WERI-Rb-1 (cell line): ENCODE measurements at regions not wholly inside any gene's neighbourhood (a gene's known extent, or its start where the extent isn't known, plus 50 kb on each side); places are given as distances from the start of the nearest gene placed in this dataset.

Experiments used
- DNase-seq: peaks from one replicate; pipeline ENCODE4 v3.0.0-alpha.2; 2020
- H3K27ac ChIP-seq: fragments of 250-450 bp; sonication (Bioruptor Pico); 2 replicates; pipeline ENCODE4 v1.5.1; 2020; ENCODE audit warnings: mild to moderate bottlenecking, moderate library complexity
- H3K27me3 ChIP-seq: fragments of 250-450 bp; sonication (Bioruptor Pico); 2 replicates; pipeline ENCODE4 v1.5.1; 2021; ENCODE audit warnings: mild to moderate bottlenecking, low read depth, moderate library complexity; ENCODE audit not compliant: insufficient read depth, severe bottlenecking
- H3K36me3 ChIP-seq: fragments of 250-450 bp; sonication (Bioruptor Pico); 2 replicates; pipeline ENCODE4 v1.5.1; 2020; ENCODE audit warnings: mild to moderate bottlenecking, moderate library complexity
- H3K4me3 ChIP-seq: 2 replicates; pipeline ENCODE4 v1.5.1; 2011; ENCODE audit warnings: low read depth, mild to moderate bottlenecking, control low read depth, low read length
- H3K9me3 ChIP-seq: fragments of 250-450 bp; sonication (Bioruptor Pico); 2 replicates; pipeline ENCODE4 v1.5.1; 2021; ENCODE audit warnings: mild to moderate bottlenecking, moderate library complexity; ENCODE audit not compliant: severe bottlenecking
- TF ChIP-seq, protein P1 (sequence below): IDR thresholded peaks from 2 replicates; pipeline ENCODE4 v1.5.1; 2011; ENCODE audit warnings: low read depth, mild to moderate bottlenecking, control low read depth, inconsistent platforms, low read length

DNA sequence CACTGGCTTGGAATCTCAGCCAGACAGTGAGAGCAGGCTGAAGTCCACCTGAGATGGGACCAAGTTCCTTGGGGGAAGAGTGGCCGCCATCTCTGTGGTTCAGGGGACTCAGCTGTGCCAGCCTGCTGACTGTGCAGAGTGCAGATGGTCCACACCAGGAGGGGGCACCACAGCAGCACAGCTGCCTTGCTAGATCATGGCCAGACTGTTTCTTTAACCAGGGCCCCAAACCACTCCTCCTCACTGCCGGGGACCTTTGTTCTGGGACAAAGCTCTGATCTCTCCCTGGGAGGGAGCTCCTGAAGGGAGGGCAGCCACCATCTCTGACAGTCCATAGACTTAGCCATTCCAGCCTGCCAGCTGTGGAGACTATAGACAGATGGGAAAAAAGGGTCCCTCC is 2189.6 kb downstream of the PCDH7 start:
- Histone ChIP-seq H3K4me3 (no peak overlapping the region), H3K27ac (no peak overlapping the region), H3K36me3 (no peaks in the 10 kb centered on the region), H3K9me3 (no peaks in the 10 kb centered on the region), H3K27me3 (no peaks in the 10 kb centered on the region)
- DNase-seq = no peak
- TF ChIP-seq, protein P1, sequence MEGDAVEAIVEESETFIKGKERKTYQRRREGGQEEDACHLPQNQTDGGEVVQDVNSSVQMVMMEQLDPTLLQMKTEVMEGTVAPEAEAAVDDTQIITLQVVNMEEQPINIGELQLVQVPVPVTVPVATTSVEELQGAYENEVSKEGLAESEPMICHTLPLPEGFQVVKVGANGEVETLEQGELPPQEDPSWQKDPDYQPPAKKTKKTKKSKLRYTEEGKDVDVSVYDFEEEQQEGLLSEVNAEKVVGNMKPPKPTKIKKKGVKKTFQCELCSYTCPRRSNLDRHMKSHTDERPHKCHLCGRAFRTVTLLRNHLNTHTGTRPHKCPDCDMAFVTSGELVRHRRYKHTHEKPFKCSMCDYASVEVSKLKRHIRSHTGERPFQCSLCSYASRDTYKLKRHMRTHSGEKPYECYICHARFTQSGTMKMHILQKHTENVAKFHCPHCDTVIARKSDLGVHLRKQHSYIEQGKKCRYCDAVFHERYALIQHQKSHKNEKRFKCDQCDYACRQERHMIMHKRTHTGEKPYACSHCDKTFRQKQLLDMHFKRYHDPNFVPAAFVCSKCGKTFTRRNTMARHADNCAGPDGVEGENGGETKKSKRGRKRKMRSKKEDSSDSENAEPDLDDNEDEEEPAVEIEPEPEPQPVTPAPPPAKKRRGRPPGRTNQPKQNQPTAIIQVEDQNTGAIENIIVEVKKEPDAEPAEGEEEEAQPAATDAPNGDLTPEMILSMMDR = peak; percentile 34; the same call in 1 of the 2 replicates

DNA sequence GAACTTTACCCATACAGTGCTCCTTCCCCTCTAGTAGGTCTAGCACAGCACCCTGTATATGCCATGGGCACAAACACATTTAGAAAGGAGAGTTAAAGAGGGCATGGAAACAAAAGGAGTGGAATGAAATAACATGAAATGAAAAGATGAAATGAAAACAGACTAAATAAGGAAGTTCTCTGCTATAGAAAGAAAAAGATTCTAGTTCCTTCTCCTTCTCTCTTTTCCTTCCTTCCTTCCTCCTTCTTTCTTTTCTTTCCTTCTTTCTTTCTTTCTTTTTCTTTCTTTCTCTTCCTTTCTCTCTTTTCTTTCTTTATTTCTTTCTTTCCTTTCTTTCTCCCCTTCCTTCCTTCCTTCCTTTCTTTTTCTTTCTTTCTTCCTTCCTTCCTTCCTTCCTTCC is 2197.4 kb downstream of the PCDH7 start:
- TF ChIP-seq, protein P1 = no peak
- Histone ChIP-seq H3K36me3 (no peaks in the 10 kb centered on the region), H3K9me3 (no peaks in the 10 kb centered on the region), H3K27ac (no peak overlapping the region), H3K27me3 (no peaks in the 10 kb centered on the region), H3K4me3 (no peak overlapping the region)
- no peak for DNase-seq

DNA sequence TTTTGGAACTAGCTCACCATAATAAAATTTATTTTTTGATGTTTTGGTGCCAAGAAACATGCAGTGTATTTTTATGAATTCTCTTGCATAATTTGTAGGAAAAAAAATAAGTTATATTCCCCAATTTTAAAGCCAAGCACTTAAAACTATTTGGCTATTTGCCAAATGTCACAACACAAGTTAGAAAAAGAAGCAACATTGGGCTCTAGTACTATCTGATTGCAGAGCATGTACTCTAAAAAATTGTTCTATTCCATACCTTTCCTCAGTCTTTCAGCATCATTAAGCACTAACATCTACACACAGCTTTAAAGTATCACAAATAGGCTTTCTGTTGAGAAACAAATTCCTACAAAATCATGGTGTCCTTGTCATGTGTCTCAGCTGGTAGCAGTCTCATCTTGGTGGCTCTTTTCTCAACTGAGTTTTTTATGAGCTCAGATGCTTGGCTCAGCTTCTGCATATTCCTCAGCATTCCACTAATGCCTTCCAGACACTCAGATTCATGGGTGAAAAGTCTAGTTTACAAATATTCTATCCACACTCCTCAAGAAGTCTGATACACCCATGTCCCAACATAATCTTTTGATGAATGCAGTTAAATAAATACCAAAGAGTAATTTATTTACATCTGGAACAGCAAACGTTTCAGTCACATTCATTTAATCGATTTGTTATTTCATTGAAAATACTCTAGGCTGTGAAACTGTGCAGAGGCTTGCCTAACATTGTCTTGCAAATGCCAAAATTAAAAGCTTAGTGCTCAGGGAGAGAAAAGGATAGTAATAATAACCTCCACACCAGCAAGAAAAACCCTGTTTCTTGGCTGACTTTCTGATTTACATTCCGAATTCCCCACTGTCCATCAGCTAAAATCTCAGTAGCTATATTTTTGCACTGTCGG is 2209.9 kb downstream of the PCDH7 start:
- Histone ChIP-seq H3K27me3 (no peaks in the 10 kb centered on the region), H3K27ac (no peak overlapping the region), H3K4me3 (no peak overlapping the region), H3K36me3 (no peaks in the 10 kb centered on the region), H3K9me3 (no peaks in the 10 kb centered on the region)
- no peak for DNase-seq
- TF ChIP-seq, protein P1 = no peak

DNA sequence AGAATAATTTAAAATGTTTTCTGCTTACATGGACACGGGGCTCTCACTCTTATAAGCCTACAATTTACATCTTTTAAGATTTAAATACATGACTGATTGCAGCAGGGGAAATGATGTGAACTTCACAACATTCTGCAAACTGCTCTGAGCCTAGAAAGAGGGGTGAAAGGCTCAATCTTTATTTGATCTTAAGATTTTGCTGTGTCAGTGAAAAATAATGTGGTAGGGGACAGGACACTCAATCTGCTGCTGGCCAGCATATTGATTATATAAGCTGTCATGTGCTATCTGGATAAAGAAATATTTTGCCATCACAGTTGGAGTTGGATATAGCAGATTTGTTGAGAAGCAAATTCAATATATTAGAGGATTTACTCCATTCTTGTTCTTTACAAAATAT is 2210.5 kb downstream of the PCDH7 start:
- no peaks in the 10 kb centered on the region for H3K9me3 ChIP-seq
- no peaks in the 10 kb centered on the region for H3K27me3 ChIP-seq
- no peak overlapping the region for H3K27ac ChIP-seq
- H3K36me3 ChIP-seq = no peaks in the 10 kb centered on the region
- DNase-seq = no peak
- no peak overlapping the region for H3K4me3 ChIP-seq
- TF ChIP-seq, protein P1 = no peak

DNA sequence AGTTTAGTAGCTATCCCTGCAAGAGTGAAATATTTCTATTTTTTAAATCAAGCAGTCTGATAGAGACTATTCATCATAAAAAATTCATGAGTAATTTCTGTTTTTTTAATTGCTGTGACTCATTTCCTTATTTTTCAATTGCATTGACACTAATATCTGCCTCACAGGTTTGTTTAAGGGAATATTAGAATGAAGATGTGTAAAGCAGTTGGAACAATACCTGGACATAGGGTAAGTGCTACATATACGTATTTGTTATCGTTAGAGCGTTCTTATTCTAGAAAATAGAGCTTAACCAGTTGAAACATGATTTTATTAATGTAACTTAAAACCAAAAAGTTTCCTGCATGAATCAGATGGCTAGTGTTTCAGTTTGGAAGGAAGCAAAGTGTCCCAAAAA is 2211.3 kb downstream of the PCDH7 start:
- Histone ChIP-seq H3K9me3 (no peaks in the 10 kb centered on the region), H3K36me3 (no peaks in the 10 kb centered on the region), H3K4me3 (no peak overlapping the region), H3K27ac (no peak overlapping the region), H3K27me3 (no peaks in the 10 kb centered on the region)
- DNase-seq = no peak
- TF ChIP-seq, protein P1 = no peak
